Esophagus squamous epithelium (tissue), 5 donors: ENCODE measurements at regions not wholly inside any gene's neighbourhood (a gene's known extent, or its start where the extent isn't known, plus 50 kb on each side); places are given as distances from the start of the nearest gene placed in this dataset.
"Not testable (repeated sequence)": the region's sequence is repeated elsewhere in the genome, so short reads cannot be mapped to it uniquely, and the experiment has no call there.

Experiments used
- DNase-seq: peaks from one replicate; lab custom pipeline; 2025; lab: John Stamatoyannopoulos, UW
- H3K27ac ChIP-seq, 4 donors: fragments of 200-600 bp; sonication (generic); one replicate each; pipeline ENCODE4 v1.5.1; 2016 to 2019; ENCODE audit warnings: mild to moderate bottlenecking in 1 of 4
- H3K27me3 ChIP-seq, 4 donors: fragments of 200-600 bp; sonication (generic); 1 replicate in 3 of 4; 2 replicates in 1 of 4; pipeline versions ENCODE4 v1.5.1 to v1.6.0; 2017 to 2021; ENCODE audit warnings: antibody characterized with exemption in 1 of 4
- H3K36me3 ChIP-seq, 3 donors: fragments of 200-600 bp; sonication (generic); one replicate each; pipeline ENCODE4 v1.5.1; 2016 to 2019
- H3K4me1 ChIP-seq, 3 donors: fragments of 200-600 bp; sonication (generic); one replicate each; pipeline ENCODE4 v1.5.1; 2017 to 2019
- H3K4me3 ChIP-seq, 4 donors: fragments of 200-600 bp; sonication (generic); 1 replicate in 3 of 4; 2 replicates in 1 of 4; pipeline ENCODE4 v1.5.1; 2016 to 2019; ENCODE audit warnings: mild to moderate bottlenecking in 2 of 4, moderate library complexity in 1 of 4
- H3K9me3 ChIP-seq, 3 donors: fragments of 200-600 bp; sonication (generic); one replicate each; pipeline ENCODE4 v1.5.1; 2016 to 2019
- WGBS, 2 donors: methylation state at CpG; one replicate each; pipeline ENCODE4 v1.1.5; 2018; 5-methylcytosine and 5-hydroxymethylcytosine counted together
- intact Hi-C: fragments of 100-400 bp; cut with DNase I; formaldehyde crosslinking; loops from one replicate; pipeline ENCODE4 v1.15.0; 2022
- donor health status: DM: yes; HTN: yes; CAD: no.

DNA sequence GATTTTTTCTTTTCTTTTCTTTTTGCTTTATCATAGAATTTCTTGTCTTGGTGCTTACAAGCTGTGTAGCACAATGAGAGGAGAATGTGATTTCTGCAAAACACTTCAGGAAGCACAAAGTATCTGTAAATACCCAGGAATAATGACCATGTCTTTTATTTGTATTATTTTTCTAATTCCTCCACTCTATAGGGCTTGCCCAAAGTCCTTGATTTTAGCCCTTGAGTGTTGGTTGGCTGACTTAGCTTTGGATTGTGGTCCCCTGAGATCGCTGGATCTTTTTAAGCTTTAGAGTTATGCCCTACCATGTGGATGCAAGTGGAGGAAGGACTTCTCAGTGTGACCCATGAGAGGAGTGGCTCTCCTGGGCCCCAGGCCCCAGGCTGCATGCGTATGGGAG is 52.2 kb downstream of the HOXC4 start:
- H3K27ac ChIP-seq, H3K4me3 ChIP-seq, intact Hi-C loops, H3K9me3 ChIP-seq, DNase-seq, H3K36me3 ChIP-seq, H3K4me1 ChIP-seq: not testable (repeated sequence)
- H3K27me3 ChIP-seq: peaks cover 0 to 45% (median 0%) of the 10 kb centered on the region in 4 donors
- WGBS, 2 donors: 50 to 60% methylated on average over 1 of the region's 2 CpGs

DNA sequence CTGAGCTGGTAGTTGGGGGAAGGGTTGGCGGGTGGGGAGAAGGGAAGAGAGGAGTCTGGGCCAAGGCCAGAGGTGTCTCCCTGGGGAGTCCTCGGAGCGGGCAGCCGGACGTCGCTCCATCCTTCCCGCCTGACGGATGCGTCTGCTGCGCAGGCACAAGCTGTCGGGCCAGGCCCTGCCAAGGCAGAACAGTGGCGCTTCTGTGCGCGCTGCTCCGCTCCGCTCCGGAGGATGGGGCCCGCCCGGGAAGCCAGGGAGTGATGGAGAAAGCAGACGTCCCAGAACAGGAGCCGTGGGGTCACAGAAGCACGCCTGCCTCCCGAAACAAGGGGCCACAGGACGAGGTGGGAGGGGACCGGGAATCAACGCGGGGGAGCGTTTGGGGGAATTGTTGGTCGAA is 52.6 kb downstream of the HOXC4 start:
- H3K4me1 ChIP-seq, H3K9me3 ChIP-seq, intact Hi-C loops, H3K27ac ChIP-seq, DNase-seq, H3K36me3 ChIP-seq: not testable (repeated sequence)
- Histone ChIP-seq H3K4me3 (peak overlapping the region in 1 of 4 donors; percentile 38), H3K27me3 (peaks cover 0 to 45% (median 0%) of the 10 kb centered on the region in 4 donors)
- 13 to 41% methylated on average over 15 to 16 of the region's 29 CpGs for WGBS, 2 donors

DNA sequence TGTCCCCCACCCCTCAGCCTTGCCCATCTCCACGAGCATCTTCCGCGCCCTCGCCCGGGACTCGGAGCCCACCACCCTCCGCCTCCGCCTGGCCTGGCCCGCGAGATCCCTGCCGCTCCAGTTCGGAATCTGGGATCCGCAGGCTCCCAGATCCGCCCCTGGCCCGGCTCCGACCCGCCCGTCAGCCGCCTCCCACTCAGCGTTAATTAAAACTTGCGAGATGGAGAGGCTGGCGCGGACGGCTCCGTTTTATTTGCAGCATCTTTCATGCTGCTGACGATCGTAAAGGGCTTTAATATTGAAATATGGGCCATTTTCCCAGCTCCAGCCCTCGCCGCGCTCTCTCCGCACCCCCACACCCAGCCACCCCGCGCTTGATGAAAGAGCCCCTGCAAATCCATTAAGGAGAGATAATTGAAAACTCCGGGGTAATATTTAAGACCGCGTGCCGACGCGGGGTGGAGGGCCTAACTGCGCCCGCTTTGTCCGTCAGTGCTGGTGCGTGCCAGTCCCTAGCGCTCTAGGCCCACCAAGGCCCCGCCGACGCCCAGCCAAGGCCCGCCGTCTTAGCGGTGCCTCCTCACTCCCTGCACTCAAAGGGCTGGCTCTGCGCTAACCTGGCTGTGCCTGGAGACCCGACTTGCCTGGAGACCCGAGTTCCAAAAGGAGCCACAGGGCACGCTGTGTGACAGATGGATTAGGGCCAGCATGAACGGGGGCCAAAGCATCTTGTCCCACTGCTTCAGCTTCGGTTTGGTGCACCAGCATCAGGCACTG is 53.4 kb downstream of the HOXC4 start:
- DNase-seq, H3K36me3 ChIP-seq, H3K27ac ChIP-seq, H3K9me3 ChIP-seq, H3K4me1 ChIP-seq, intact Hi-C loops: not testable (repeated sequence)
- WGBS, 2 donors: 38 to 48% methylated on average over 4 to 48 of the region's 56 CpGs
- Histone ChIP-seq H3K27me3 (peaks cover 0 to 38% (median 0%) of the 10 kb centered on the region in 4 donors), H3K4me3 (peak overlapping the region in 1 of 4 donors; percentile 38)

DNA sequence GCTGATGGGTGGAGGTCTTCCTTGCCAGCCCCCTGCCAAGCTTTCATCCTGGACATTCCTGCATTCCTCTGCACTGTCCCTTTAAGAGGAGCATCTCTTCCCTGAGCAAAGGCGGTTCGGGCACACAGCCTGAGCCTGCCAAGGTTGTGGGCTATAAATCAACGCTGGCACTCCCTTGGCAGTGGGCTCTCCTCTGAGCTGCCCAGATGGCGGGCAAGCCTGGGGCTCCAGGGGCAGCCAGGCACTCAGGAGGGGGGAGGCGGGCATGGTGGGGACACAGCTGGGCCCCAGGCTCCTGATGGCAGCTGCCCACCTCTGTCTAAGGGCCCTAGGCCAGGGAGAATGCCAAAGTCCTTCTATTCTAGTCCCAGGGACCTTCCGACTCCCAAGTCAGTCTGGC is 58.7 kb downstream of the HOXC4 start:
- DNase-seq: not testable (repeated sequence)

DNA sequence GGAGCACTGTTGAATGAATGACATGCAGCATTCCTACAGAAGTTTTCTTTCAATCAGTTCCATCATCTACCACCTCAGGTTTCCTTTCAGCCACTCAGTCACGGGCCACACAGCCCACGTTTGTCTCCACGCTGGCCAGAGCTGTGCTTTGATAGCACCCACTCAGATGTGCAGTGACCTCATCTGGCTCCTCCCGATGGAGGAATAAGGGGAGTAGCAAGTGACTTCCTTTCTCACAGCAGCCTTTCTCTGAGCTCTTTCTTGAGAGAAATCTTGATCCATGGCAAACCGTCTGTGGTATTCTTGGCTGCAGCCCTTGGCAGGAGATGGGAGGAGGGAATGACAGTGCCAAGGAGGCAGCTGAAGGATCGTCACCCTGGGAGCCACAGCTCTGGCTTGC is 62.4 kb downstream of the HOXC4 start:
- H3K4me1 ChIP-seq: peaks cover 0 to 18% (median 0%) of the 10 kb centered on the region in 3 donors
- H3K27me3 ChIP-seq, H3K36me3 ChIP-seq, H3K4me3 ChIP-seq, intact Hi-C loops, H3K27ac ChIP-seq, DNase-seq, H3K9me3 ChIP-seq: not testable (repeated sequence)
- 6% methylated on average over 5 of the region's 6 CpGs; no CpG with 5 or more reads in 1 of the 2 donors for WGBS, 2 donors

More for the DNA sequence above, 58.7 kb downstream of the HOXC4 start:
- Histone ChIP-seq H3K4me1 (peaks cover 0 to 18% (median 0%) of the 10 kb centered on the region in 3 donors), H3K27me3 (peaks cover 0 to 20% (median 0%) of the 10 kb centered on the region in 4 donors)
- H3K4me3 ChIP-seq, H3K9me3 ChIP-seq, H3K27ac ChIP-seq, intact Hi-C loops, H3K36me3 ChIP-seq: not testable (repeated sequence)
- 86% methylated on average over 1 of the region's 6 CpGs; no CpG with 5 or more reads in 1 of the 2 donors for WGBS, 2 donors

DNA sequence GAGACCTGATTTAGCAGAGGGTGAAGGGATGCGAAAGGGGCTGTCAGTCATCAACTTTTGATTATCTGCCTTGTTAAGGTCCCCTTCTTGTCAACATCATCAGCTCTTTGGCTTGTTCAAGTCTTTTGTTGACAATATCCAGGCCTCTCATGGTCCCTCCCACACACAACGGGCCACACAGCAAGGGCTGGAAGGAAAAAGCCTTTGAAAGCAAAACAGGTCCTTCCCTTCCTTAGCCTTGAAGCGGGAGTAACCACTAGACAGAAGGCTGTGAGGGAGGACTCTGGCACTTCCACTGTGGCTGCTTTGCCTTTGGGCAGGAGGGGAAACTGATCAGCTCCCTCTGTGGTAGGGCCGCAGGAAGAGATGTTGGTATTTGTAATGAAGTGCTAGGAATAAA is 63.8 kb downstream of the HOXC4 start:
- DNase-seq, H3K27ac ChIP-seq, H3K36me3 ChIP-seq, H3K4me3 ChIP-seq, H3K9me3 ChIP-seq, intact Hi-C loops, H3K27me3 ChIP-seq: not testable (repeated sequence)
- WGBS, 2 donors: 77% methylated on average over 1 of the region's 4 CpGs; no CpG with 5 or more reads in 1 of the 2 donors
- peaks cover 0 to 14% (median 0%) of the 10 kb centered on the region in 3 donors for H3K4me1 ChIP-seq

DNA sequence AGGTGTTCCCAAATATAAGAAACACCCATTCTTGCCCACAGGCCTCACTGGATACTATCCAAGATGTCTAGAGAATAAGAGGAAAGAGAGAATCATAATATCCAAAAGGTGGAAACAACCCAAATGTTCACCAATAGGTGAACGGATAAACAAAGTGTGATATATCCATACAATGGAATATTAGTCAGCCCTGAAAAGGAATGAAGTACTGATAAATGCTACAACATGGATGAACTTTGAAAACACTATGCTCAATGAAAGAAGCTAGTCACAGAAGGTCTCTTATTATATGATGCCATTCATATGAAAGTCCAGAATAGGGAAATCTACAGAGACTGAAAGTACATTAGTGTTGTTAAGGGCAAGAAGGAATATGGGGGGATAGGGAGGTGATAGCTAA is 65.4 kb downstream of the HOXC4 start:
- 72% methylated on average over 1 of the region's 1 CpG; no CpG with 5 or more reads in 1 of the 2 donors for WGBS, 2 donors
- H3K4me1 ChIP-seq, H3K27me3 ChIP-seq, H3K27ac ChIP-seq, intact Hi-C loops, H3K9me3 ChIP-seq, H3K36me3 ChIP-seq, H3K4me3 ChIP-seq, DNase-seq: not testable (repeated sequence)

DNA sequence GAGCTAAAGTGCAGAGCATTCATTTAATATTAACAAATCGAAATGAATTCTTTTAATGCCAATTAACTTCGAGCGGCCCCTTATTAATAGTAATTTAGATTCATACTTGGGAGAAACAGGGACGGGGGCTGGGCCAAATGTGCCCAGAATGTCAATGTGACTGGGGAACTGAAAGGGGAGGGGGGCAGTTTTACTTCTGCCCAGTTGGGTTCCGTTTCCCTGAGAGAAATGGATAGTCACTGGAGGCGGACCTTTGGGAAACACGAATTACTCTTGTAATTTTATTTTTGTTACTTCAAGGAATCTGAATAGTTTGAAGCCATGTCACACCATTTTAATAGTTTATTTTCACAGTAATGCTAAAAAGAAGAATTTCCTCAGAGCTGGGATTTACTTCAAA is 64.8 kb downstream of the SMUG1 start:
- Histone ChIP-seq H3K4me1 (peaks cover 0 to 34% (median 10%) of the 10 kb centered on the region in 3 donors), H3K27me3 (peaks cover 0 to 22% (median 1%) of the 10 kb centered on the region in 4 donors)
- H3K36me3 ChIP-seq, DNase-seq, H3K4me3 ChIP-seq, H3K9me3 ChIP-seq, H3K27ac ChIP-seq, intact Hi-C loops: not testable (repeated sequence)
- 51 to 57% methylated on average over 7 of the region's 7 CpGs for WGBS, 2 donors

DNA sequence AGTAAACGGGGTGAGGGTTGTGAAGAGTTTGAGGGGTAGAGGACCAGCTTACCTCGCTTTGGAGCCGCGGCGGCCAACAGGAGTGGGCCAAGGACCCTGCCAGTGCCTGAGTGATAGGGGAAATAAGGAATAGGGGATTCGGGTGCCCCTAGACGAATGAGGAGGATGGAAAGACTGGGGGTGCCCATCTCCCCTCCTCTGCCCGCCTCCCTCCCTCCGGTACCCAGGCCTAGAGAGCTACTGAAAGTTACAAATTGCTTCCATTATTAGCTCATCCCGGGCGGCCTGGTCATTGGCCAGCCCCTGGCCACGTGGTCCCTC is 63.1 kb downstream of the SMUG1 start:
- DNase-seq, H3K36me3 ChIP-seq, intact Hi-C loops, H3K9me3 ChIP-seq: not testable (repeated sequence)
- Histone ChIP-seq H3K4me1 (peaks cover 0 to 39% (median 13%) of the 10 kb centered on the region in 3 donors), H3K27ac (peak overlapping the region; percentile 73 to 90 (median 89)), H3K4me3 (peak overlapping the region; percentile 45 to 76 (median 73)), H3K27me3 (peaks cover 0 to 22% (median 1%) of the 10 kb centered on the region in 4 donors)
- 10 to 20% methylated on average over 7 of the region's 12 CpGs for WGBS, 2 donors
